ENCODE measurements at regions not wholly inside any gene's neighbourhood (a gene's known extent, or its start where the extent isn't known, plus 50 kb on each side); places are given as distances from the start of the nearest gene placed in this dataset.
A peak's percentile ranks its signal among the peaks of the same experiment; 100 is the strongest.

DNA sequence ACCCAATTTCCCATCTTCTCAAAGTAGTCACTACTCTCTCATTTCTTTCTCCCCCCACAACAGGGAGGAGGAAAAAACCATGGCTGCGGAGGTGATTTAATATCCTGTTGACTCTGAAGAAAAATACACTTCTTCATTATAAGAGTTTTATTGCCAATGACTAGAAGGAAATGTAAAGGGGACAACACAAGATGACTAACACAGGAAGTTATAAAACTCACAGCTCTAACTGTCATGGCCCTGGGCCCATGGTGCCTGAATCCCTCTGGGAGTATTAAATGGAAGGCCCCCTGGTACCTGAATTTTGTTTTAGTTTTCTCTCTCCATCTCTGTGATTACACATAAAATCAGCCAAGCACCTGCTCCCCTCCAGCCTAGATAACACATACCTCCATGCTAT is 352.8 kb upstream of the FAT3 start:
- H3K4me3 ChIP-seq = no peak overlapping the region
- peaks cover 0 to 28% (median 4%) of the 10 kb centered on the region in 3 donors for H3K4me1 ChIP-seq
- no peaks in the 10 kb centered on the region for H3K9me3 ChIP-seq
- no peaks in the 10 kb centered on the region for H3K36me3 ChIP-seq
- H3K27ac ChIP-seq = no peak overlapping the region
- WGBS, 2 donors (ENCODE audit: low coverage in 1 of 2) = 89% methylated on average over 1 of the region's 1 CpG; no CpG with 5 or more reads in 1 of the 2 donors
- no peak for TF ChIP-seq POLR2A (IDR thresholded peaks at IDR 0.05)
- TF ChIP-seq, protein P1, sequence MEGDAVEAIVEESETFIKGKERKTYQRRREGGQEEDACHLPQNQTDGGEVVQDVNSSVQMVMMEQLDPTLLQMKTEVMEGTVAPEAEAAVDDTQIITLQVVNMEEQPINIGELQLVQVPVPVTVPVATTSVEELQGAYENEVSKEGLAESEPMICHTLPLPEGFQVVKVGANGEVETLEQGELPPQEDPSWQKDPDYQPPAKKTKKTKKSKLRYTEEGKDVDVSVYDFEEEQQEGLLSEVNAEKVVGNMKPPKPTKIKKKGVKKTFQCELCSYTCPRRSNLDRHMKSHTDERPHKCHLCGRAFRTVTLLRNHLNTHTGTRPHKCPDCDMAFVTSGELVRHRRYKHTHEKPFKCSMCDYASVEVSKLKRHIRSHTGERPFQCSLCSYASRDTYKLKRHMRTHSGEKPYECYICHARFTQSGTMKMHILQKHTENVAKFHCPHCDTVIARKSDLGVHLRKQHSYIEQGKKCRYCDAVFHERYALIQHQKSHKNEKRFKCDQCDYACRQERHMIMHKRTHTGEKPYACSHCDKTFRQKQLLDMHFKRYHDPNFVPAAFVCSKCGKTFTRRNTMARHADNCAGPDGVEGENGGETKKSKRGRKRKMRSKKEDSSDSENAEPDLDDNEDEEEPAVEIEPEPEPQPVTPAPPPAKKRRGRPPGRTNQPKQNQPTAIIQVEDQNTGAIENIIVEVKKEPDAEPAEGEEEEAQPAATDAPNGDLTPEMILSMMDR (IDR thresholded peaks at IDR 0.05) = no peak
- no peak for TF ChIP-seq POLR2AphosphoS5 (IDR thresholded peaks at IDR 0.05)
- no peak for TF ChIP-seq EP300 (IDR thresholded peaks at IDR 0.05)
- H3K27me3 ChIP-seq = no peaks in the 10 kb centered on the region
- no peak for ATAC-seq

DNA sequence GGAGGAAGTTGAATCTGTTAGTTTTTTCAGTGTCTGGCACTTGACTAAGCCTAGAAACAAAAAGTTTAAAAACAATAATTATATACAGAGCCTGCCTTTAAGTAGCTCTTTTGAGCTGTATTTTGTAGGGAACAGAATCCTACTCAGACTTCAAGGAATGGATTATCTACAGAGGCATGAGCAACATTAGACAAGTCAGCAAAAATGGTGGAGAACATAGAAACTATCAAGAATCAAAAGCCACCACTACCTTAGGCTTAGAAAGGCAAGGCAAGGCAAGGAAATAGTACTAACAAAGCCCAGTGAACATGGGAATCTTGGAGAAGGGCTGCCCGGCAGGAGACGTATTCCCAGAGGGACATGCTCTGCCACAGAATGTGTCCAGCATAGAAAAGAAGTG is 353.6 kb upstream of the FAT3 start:
- 94 to 100% methylated on average over 2 of the region's 2 CpGs for WGBS, 2 donors (ENCODE audit: low coverage in 1 of 2)
- TF ChIP-seq EP300 (IDR thresholded peaks at IDR 0.05) (no peak), POLR2A (IDR thresholded peaks at IDR 0.05) (no peak), POLR2AphosphoS5 (IDR thresholded peaks at IDR 0.05) (no peak)
- TF ChIP-seq, protein P1 (IDR thresholded peaks at IDR 0.05) = no peak
- Histone ChIP-seq H3K27me3 (no peaks in the 10 kb centered on the region), H3K4me3 (no peak overlapping the region), H3K27ac (no peak overlapping the region), H3K9me3 (no peaks in the 10 kb centered on the region), H3K36me3 (no peaks in the 10 kb centered on the region), H3K4me1 (peaks cover 0 to 28% (median 4%) of the 10 kb centered on the region in 3 donors)
- no peak for ATAC-seq

DNA sequence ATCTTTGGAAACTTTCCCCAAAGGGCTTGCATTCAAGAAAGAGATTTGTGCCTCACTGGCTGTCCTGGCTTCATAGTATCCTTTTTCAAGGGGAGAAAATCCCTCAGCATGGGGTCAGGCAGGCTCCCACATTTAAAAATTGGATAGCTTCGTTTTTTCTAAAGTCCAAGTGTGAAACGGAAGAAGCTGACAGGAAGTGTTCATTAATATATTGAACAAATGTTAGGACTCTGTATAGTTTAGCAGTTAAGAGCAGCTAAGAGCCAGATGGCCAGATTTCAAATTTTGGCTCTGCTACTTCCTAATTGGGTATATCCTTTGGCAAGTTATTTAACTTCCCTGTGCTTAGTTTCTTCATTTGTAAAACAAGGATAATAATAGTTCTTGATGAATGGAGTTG is 354.9 kb upstream of the FAT3 start:
- Histone ChIP-seq H3K36me3 (no peaks in the 10 kb centered on the region), H3K4me1 (peaks cover 0 to 28% (median 4%) of the 10 kb centered on the region in 3 donors), H3K9me3 (no peaks in the 10 kb centered on the region), H3K4me3 (no peak overlapping the region), H3K27me3 (no peaks in the 10 kb centered on the region), H3K27ac (peak overlapping the region in 3 of 4 donors; percentile 6 to 54 (median 7))
- ATAC-seq = no peak
- WGBS, 2 donors (ENCODE audit: low coverage in 1 of 2) = 0% methylated on average over 2 of the region's 2 CpGs
- TF ChIP-seq EP300 (IDR thresholded peaks at IDR 0.05) = no peak
- TF ChIP-seq POLR2A (IDR thresholded peaks at IDR 0.05) = no peak
- TF ChIP-seq, protein P1 (IDR thresholded peaks at IDR 0.05) = no peak
- TF ChIP-seq POLR2AphosphoS5 (IDR thresholded peaks at IDR 0.05) = no peak

DNA sequence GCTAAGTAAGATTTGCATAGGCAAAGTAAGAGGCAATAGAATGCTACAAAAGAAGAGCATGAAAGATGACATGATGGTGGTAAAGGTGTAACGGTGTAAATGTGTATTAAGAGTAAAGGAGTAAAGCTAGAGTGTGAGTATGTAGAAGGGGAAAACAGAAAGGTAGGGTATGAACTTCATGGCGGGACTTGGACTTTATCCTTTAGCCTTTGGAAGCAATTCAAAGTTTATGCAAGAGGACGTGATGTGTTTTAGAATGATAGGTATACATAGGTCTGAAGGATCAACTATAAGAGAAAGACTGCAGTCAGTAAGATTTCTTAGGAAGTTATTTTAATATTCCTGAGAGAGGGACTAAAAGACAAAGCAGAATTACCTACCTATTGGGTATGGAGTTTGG is 358.0 kb upstream of the FAT3 start:
- Histone ChIP-seq H3K4me1 (peaks cover 0 to 28% (median 4%) of the 10 kb centered on the region in 3 donors), H3K9me3 (no peaks in the 10 kb centered on the region), H3K36me3 (no peaks in the 10 kb centered on the region), H3K4me3 (no peak overlapping the region), H3K27ac (no peak overlapping the region), H3K27me3 (no peaks in the 10 kb centered on the region)
- ATAC-seq = no peak
- no peak for TF ChIP-seq POLR2AphosphoS5 (IDR thresholded peaks at IDR 0.05)
- TF ChIP-seq, protein P1 (IDR thresholded peaks at IDR 0.05) = no peak
- 70 to 80% methylated on average over 3 of the region's 3 CpGs for WGBS, 2 donors (ENCODE audit: low coverage in 1 of 2)

DNA sequence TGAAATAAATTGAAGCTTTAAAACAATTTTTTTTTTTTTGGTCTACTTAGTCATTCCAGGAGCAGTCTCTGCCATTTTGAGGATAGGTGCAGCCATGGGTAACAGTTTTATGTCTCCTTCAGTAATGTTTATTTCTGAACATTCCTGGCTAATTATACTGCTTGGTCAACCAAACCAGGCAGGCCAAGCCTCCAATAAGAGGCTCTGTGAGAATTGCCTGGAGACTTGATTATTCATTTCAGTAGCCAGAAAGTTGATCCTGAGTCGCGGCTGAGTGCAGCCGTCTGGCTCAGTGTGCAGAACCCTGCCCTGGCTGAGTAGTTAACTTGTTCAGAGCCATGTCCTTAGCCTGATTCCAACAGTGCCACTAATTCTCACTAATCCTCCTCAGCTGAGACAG is 364.0 kb upstream of the FAT3 start:
- Histone ChIP-seq H3K36me3 (no peaks in the 10 kb centered on the region), H3K27me3 (no peaks in the 10 kb centered on the region), H3K4me1 (peaks cover 0 to 4% (median 3%) of the 10 kb centered on the region in 3 donors), H3K27ac (no peak overlapping the region), H3K4me3 (no peak overlapping the region), H3K9me3 (no peaks in the 10 kb centered on the region)
- WGBS, 2 donors (ENCODE audit: low coverage in 1 of 2) = 26% methylated on average over 3 of the region's 3 CpGs; no CpG with 5 or more reads in 1 of the 2 donors
- no peak for TF ChIP-seq POLR2AphosphoS5 (IDR thresholded peaks at IDR 0.05)
- ATAC-seq = no peak
